ENCODE measurements at regions not wholly inside any gene's neighbourhood (a gene's known extent, or its start where the extent isn't known, plus 50 kb on each side); places are given as distances from the start of the nearest gene placed in this dataset.
"Not testable (repeated sequence)": the region's sequence is repeated elsewhere in the genome, so short reads cannot be mapped to it uniquely, and the experiment has no call there.

DNA sequence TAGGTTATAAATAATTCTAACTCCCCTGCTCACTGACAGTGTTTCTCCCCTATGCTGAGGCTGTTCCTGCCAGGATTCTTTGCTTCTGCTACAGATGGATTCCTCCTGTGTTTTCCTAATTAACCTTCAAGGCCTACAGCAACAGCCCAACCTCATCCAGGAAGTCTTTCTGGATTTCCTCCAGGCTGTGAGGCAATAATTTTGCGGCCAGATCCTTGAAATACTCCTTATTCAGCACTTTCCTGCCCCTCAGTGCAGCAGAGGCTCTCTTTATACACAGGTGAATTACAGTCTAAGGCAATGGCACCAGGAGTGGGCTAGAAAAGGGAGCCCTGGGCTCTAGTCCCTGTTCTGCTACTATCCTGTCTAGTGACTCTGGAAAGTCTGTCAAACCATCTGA, 102.1 kb upstream of the PRSS12 start:
- H3K4me3 ChIP-seq (ENCODE audit: low read length); H3K9me3 ChIP-seq (ENCODE audit: control insufficient read depth, low read depth, low read length); H3K27ac ChIP-seq (ENCODE audit: low read length); H3K4me1 ChIP-seq (ENCODE audit: control insufficient read depth, low read depth, low read length); H3K27me3 ChIP-seq (ENCODE audit: control insufficient read depth, insufficient read depth, low read length); H3K9ac ChIP-seq (ENCODE audit: low read length); H3K36me3 ChIP-seq (ENCODE audit: control insufficient read depth, low read depth, low read length): not testable (repeated sequence)

DNA sequence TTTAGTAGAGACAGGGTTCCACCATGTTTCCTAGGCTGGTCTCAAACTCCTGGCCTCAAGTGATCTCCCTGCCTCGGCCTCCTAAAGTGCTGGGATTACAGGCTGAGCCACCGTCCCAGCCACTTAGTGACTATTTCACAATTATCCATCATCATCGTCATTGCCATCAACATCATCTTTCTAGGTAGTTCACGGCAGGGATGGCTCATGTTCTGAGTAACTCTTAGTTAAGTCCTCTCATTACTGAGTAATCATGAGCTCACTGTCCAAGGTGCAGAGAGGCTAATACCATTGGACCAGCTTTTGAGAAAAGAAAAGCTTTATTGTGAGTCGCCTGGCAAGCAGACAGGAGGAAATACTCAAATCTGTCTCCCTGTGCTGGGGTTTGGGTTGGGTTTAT, 108.6 kb upstream of the PRSS12 start:
- not testable (repeated sequence) for H3K4me3 ChIP-seq (ENCODE audit: low read length); H3K4me1 ChIP-seq (ENCODE audit: control insufficient read depth, low read depth, low read length); H3K9me3 ChIP-seq (ENCODE audit: control insufficient read depth, low read depth, low read length); H3K36me3 ChIP-seq (ENCODE audit: control insufficient read depth, low read depth, low read length); H3K9ac ChIP-seq (ENCODE audit: low read length); H3K27ac ChIP-seq (ENCODE audit: low read length); H3K27me3 ChIP-seq (ENCODE audit: control insufficient read depth, insufficient read depth, low read length)

DNA sequence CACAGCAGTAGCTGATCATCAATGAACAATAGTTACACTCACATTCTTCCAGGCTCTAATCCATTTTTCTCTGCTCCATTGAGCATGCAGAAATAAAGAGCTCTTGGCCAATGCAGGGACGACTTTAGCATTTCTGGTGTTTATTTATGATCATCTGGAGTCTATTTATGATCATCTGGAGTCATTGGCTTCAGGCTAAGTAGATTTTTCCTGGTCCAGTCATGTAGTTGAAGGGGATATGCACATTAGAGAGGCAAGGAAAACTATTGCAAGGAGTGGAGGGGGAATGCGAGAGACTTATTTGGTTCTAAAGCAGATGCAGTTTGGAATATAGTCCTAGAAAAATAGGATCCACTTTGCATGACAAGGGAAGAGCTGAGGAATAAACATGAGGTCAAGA, 113.0 kb upstream of the PRSS12 start:
- not testable (repeated sequence) for H3K27me3 ChIP-seq (ENCODE audit: control insufficient read depth, insufficient read depth, low read length); H3K9ac ChIP-seq (ENCODE audit: low read length); H3K4me1 ChIP-seq (ENCODE audit: control insufficient read depth, low read depth, low read length)

DNA sequence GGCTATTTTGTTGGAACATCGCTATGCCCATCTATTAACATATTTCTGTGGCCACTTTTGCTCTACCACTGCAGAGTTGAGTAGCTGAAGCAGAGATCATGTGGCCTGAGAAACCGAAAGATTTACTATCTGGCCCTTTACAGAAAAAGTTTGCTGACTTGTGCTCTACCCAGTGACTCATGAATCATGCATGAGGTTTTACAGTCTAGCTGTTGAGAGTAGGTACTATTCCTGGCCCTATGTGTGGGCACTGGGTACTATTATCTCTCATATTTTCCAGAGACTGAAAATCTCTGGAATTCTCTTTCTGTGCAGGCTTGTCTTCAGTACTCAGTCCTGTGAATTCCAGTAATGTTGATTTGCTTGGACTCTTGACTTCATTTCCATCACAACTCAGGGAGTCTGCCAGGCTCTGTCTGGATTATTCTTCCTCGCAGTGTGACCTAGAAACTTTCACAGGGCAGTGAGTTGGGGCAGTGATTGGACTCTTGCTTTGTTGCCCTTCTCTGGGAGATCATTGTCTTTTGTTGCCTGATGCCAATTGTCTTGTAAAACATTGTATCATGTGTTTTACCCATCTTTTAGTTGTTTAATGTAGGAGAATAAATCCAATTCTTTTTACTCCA, 121.3 kb upstream of the PRSS12 start:
- not testable (repeated sequence) for H3K36me3 ChIP-seq (ENCODE audit: control insufficient read depth, low read depth, low read length); H3K9me3 ChIP-seq (ENCODE audit: control insufficient read depth, low read depth, low read length); H3K9ac ChIP-seq (ENCODE audit: low read length); H3K27ac ChIP-seq (ENCODE audit: low read length); H3K27me3 ChIP-seq (ENCODE audit: control insufficient read depth, insufficient read depth, low read length); H3K4me1 ChIP-seq (ENCODE audit: control insufficient read depth, low read depth, low read length); H3K4me3 ChIP-seq (ENCODE audit: low read length)

More for the DNA sequence above, 113.0 kb upstream of the PRSS12 start:
- H3K4me3 ChIP-seq (ENCODE audit: low read length); H3K27ac ChIP-seq (ENCODE audit: low read length); H3K36me3 ChIP-seq (ENCODE audit: control insufficient read depth, low read depth, low read length); H3K9me3 ChIP-seq (ENCODE audit: control insufficient read depth, low read depth, low read length): not testable (repeated sequence)

DNA sequence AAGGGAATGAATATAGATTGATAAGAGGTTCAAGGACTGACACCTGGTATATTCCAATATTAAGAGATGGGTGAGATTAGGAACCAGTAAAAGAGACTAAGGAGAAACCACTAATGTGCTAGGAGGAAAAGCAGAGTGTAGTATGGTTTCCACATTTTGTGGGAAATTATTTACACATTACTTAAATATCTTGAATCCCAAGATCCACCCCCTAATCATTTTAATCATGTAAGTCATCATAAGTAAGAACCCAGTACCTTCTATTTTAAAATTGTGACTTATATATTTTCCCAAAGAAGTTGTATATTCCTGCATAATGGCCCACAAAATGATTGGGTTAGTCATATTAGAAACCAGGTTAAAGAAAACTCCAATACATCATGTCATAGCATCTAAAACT, 122.0 kb upstream of the PRSS12 start:
- not testable (repeated sequence) for H3K9ac ChIP-seq (ENCODE audit: low read length); H3K27ac ChIP-seq (ENCODE audit: low read length); H3K36me3 ChIP-seq (ENCODE audit: control insufficient read depth, low read depth, low read length)

DNA sequence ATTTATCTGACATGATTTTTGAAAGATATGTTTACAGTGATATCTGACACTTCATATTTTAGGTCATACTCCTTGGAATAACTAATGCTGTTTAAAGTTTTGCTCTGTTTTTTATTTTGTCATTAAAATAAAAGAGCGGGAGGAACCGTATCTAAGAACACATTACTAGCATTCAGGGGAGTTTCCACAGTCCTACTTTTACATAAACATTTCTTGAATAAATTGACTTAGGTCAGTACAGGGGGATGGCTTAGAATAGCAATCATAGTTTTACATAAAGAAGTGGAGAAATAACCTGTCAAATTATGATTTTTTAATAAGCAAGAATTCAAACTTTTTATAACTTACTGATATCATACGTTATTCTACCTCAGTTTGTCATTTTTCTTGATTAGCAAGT, 123.1 kb upstream of the PRSS12 start:
- not testable (repeated sequence) for H3K4me1 ChIP-seq (ENCODE audit: control insufficient read depth, low read depth, low read length); H3K36me3 ChIP-seq (ENCODE audit: control insufficient read depth, low read depth, low read length); H3K27ac ChIP-seq (ENCODE audit: low read length); H3K27me3 ChIP-seq (ENCODE audit: control insufficient read depth, insufficient read depth, low read length); H3K9me3 ChIP-seq (ENCODE audit: control insufficient read depth, low read depth, low read length); H3K4me3 ChIP-seq (ENCODE audit: low read length); H3K9ac ChIP-seq (ENCODE audit: low read length)

More for the DNA sequence above, 122.0 kb upstream of the PRSS12 start:
- H3K4me3 ChIP-seq (ENCODE audit: low read length); H3K4me1 ChIP-seq (ENCODE audit: control insufficient read depth, low read depth, low read length); H3K27me3 ChIP-seq (ENCODE audit: control insufficient read depth, insufficient read depth, low read length); H3K9me3 ChIP-seq (ENCODE audit: control insufficient read depth, low read depth, low read length): not testable (repeated sequence)

DNA sequence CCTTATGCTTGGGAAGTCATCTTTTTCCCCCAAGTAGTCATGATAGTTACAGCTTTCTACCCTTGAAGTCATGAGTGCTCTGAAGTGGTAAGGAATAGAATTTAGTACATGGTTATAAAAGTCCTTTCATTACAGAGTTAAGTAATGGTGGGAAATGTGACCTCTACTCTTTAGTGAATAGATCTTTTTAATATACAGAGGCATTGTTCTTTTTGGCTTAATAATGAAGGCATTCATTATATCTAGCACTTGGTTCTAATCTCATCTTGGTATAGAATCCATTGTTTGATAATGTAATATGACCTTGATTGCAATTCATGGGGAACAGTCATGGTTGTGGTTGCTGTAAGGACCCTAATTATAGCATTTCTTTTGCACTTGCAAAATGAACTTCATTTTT, 125.0 kb upstream of the PRSS12 start:
- not testable (repeated sequence) for H3K27ac ChIP-seq (ENCODE audit: low read length); H3K36me3 ChIP-seq (ENCODE audit: control insufficient read depth, low read depth, low read length); H3K4me1 ChIP-seq (ENCODE audit: control insufficient read depth, low read depth, low read length); H3K27me3 ChIP-seq (ENCODE audit: control insufficient read depth, insufficient read depth, low read length); H3K4me3 ChIP-seq (ENCODE audit: low read length); H3K9me3 ChIP-seq (ENCODE audit: control insufficient read depth, low read depth, low read length); H3K9ac ChIP-seq (ENCODE audit: low read length)

DNA sequence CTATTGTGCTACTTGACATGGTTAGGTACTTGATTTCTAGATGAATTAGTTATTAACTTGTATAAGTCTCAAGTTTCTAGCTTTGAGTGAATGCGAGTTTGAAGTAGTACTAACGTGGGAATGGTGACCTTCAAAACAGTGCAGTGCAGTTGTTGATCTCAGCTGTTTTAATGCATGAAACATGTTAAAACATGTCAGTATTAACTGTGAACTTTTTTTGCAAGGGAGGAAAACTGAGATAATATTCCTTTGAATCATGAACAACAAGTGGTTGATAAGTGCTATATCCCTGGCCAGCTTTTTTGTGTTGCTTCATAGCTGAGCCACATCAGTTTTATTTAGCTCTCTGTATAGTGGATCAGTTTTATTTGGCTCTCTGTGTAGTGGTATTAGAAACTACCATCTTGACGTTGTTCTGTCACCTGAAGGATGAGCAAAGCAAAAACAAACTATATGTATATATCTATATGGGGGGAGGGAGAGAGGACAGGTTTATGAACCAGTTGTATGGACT, 133.1 kb upstream of the PRSS12 start:
- not testable (repeated sequence) for H3K27ac ChIP-seq (ENCODE audit: low read length); H3K27me3 ChIP-seq (ENCODE audit: control insufficient read depth, insufficient read depth, low read length); H3K36me3 ChIP-seq (ENCODE audit: control insufficient read depth, low read depth, low read length); H3K9me3 ChIP-seq (ENCODE audit: control insufficient read depth, low read depth, low read length); H3K9ac ChIP-seq (ENCODE audit: low read length); H3K4me1 ChIP-seq (ENCODE audit: control insufficient read depth, low read depth, low read length); H3K4me3 ChIP-seq (ENCODE audit: low read length)

DNA sequence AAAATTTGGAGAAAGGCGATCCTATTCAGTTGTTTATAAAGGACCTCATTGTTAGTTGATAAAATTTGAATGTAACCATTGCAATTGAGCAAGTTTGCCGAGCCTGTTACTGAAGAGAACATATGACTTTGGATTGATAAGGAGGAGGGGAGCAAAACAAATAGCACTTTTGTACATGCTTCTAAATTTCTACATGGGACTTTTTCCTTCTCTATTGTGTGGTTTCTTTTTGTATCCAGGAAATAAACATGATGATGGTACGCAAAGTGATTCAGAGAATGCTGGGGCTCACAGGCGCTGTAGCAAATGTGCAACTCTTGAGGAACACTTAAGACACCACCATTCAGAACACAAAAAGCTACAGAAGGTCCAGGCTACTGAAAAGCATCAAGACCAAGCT, 140.2 kb upstream of the PRSS12 start:
- not testable (repeated sequence) for H3K36me3 ChIP-seq (ENCODE audit: control insufficient read depth, low read depth, low read length); H3K9me3 ChIP-seq (ENCODE audit: control insufficient read depth, low read depth, low read length); H3K27me3 ChIP-seq (ENCODE audit: control insufficient read depth, insufficient read depth, low read length); H3K4me3 ChIP-seq (ENCODE audit: low read length); H3K27ac ChIP-seq (ENCODE audit: low read length); H3K4me1 ChIP-seq (ENCODE audit: control insufficient read depth, low read depth, low read length); H3K9ac ChIP-seq (ENCODE audit: low read length)

DNA sequence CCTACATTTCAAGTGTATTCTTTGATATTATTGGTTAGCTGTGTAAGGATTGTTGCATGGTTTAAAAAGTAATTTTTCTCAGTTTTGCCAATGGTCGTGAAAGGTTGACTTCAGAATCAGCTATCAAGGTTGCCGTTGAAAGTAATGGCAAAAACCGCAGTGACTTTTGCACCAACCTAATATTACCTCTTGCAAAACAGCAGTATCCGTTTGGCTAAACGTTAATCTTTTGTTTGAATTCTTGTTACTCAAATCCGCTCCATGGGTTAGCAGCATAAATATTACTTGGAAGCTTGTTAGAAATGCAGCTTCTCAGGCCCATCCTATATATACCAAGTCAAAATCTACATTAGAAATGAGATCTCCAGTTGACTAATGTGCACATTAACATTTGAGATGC, 141.6 kb upstream of the PRSS12 start:
- not testable (repeated sequence) for H3K27ac ChIP-seq (ENCODE audit: low read length); H3K4me3 ChIP-seq (ENCODE audit: low read length); H3K9me3 ChIP-seq (ENCODE audit: control insufficient read depth, low read depth, low read length); H3K36me3 ChIP-seq (ENCODE audit: control insufficient read depth, low read depth, low read length); H3K4me1 ChIP-seq (ENCODE audit: control insufficient read depth, low read depth, low read length); H3K9ac ChIP-seq (ENCODE audit: low read length); H3K27me3 ChIP-seq (ENCODE audit: control insufficient read depth, insufficient read depth, low read length)

DNA sequence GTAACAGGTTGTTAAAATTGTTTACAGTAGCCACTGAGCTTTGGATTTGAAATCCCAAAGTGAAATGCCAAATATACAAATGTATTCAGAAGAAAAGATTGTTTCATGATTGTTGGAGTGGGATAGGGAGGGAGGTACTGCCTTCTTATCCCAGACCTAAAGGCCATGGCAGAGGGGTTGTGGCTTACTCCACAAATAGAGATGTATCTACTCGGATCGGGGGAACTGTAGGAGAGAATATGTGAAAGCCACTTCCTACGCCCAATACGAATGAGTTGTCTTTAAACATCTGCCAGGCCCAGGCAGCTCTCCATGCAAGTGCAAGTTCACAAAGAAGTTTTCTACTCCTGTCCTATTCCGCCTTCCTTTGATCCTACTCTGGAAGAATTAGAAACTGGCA, 150.2 kb upstream of the PRSS12 start:
- not testable (repeated sequence) for H3K4me1 ChIP-seq (ENCODE audit: control insufficient read depth, low read depth, low read length); H3K9me3 ChIP-seq (ENCODE audit: control insufficient read depth, low read depth, low read length); H3K9ac ChIP-seq (ENCODE audit: low read length); H3K4me3 ChIP-seq (ENCODE audit: low read length); H3K36me3 ChIP-seq (ENCODE audit: control insufficient read depth, low read depth, low read length); H3K27me3 ChIP-seq (ENCODE audit: control insufficient read depth, insufficient read depth, low read length); H3K27ac ChIP-seq (ENCODE audit: low read length)

DNA sequence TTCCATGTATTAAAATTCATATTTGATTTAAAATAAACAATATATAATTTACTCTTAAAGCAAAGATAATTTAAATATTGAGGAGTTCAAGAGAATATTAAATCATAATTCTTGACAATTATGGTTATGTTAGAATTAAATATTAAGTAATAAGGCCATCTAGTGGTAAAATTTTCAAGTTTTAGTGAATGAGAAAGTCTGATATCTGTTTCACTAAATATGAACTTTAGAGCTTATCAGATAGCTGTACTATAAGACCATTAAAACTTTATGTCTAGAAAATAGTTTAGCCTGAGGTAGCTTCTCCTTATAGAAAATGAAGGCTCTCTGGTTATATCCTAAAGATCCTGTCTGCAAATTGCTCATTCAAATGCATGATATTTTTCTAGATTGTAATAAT, 152.1 kb upstream of the PRSS12 start:
- not testable (repeated sequence) for H3K4me3 ChIP-seq (ENCODE audit: low read length); H3K27ac ChIP-seq (ENCODE audit: low read length); H3K9me3 ChIP-seq (ENCODE audit: control insufficient read depth, low read depth, low read length); H3K27me3 ChIP-seq (ENCODE audit: control insufficient read depth, insufficient read depth, low read length); H3K9ac ChIP-seq (ENCODE audit: low read length); H3K4me1 ChIP-seq (ENCODE audit: control insufficient read depth, low read depth, low read length); H3K36me3 ChIP-seq (ENCODE audit: control insufficient read depth, low read depth, low read length)

Data from iPS-18a (cell line).